IgD-negative memory B cell (primary cell): ENCODE measurements at regions not wholly inside any gene's neighbourhood (a gene's known extent, or its start where the extent isn't known, plus 50 kb on each side); places are given as distances from the start of the nearest gene placed in this dataset.

Source experiments
- H3K27ac Mint-ChIP-seq, 3 donors: one replicate each; pipeline ENCODE4 v1.8.0; 2020 to 2022; ENCODE audit warnings: mild to moderate bottlenecking in 3 of 3, mixed read lengths in 3 of 3, moderate library complexity in 1 of 3
- H3K27me3 Mint-ChIP-seq: one replicate; pipeline ENCODE4 v1.8.0; 2021; ENCODE audit warnings: mixed read lengths
- H3K36me3 Mint-ChIP-seq: one replicate; pipeline ENCODE4 v1.8.0; 2020; ENCODE audit warnings: mild to moderate bottlenecking, mixed read lengths
- H3K4me1 Mint-ChIP-seq, 3 donors: one replicate each; pipeline ENCODE4 v1.8.0; 2020 to 2022; ENCODE audit warnings: mixed read lengths in 3 of 3, mild to moderate bottlenecking in 1 of 3
- H3K4me3 Mint-ChIP-seq, 4 donors: one replicate each; pipeline ENCODE4 v1.8.0; 2020 to 2022; ENCODE audit warnings: mild to moderate bottlenecking in 4 of 4, mixed read lengths in 4 of 4, moderate library complexity in 3 of 4
- H3K9me3 Mint-ChIP-seq, 3 donors: one replicate each; pipeline ENCODE4 v1.8.0; 2020 to 2021; ENCODE audit warnings: mixed read lengths in 3 of 3, mild to moderate bottlenecking in 1 of 3

- Mint-ChIP-seq H3K27me3 (no peaks in the 10 kb centered on the region), H3K27ac (no peak overlapping the region), H3K4me3 (peak overlapping the region in 1 of 4 donors; percentile 55), H3K36me3 (peaks cover 2% of the 10 kb centered on the region), H3K9me3 (no peaks in the 10 kb centered on the region), H3K4me1 (peaks cover 11 to 22% (median 19%) of the 10 kb centered on the region in 3 donors)
Measured at GRCh38 chr3:111323019-111323418, 219.0 kb upstream of the CD96 start.

DNA sequence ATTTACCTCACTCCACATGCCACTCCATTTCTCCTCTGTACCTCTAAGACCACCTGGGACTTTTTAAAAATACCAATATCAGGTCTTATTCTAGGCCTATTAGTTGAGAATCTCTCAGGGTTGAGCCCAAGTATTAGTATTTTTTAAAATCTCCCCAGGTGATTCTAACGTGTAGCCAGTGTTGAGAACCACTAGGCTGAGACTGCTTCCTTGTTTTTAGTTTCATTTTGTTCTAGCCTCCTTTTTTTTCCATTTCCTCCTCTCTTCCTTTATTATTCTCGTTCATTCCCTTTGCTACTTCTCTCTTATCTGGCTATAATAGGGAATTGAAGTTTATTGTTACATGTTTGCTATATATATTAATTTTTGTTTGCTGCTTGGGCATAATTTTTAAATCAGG is 217.8 kb upstream of the CD96 start:
- Mint-ChIP-seq H3K36me3 (no peaks in the 10 kb centered on the region), H3K4me1 (peaks cover 11 to 22% (median 19%) of the 10 kb centered on the region in 3 donors), H3K27me3 (no peaks in the 10 kb centered on the region), H3K27ac (peak overlapping the region in 1 of 3 donors; percentile 42), H3K4me3 (peak overlapping the region in 2 of 4 donors; percentile 2 to 71), H3K9me3 (no peaks in the 10 kb centered on the region)

DNA sequence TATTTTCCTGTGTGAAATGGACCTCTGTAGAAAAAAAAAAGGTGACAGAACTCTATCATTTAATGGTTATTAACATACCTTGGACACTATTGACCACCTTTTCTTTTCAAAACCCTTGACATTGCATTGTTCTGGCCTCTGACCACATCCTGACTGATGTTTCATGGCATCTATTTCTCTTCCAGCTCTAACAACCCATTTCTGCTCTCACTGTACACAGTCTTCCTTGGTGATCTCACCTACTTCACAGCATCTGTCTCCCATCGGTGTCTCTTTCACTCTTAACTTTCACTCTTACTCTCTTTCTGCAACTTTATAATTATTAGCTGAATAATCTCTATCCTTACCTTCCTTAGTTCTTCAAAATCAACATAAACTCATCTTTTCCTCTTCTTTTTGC is 217.4 kb upstream of the CD96 start:
- Mint-ChIP-seq H3K4me1 (peaks cover 11 to 22% (median 19%) of the 10 kb centered on the region in 3 donors), H3K27ac (no peak overlapping the region), H3K36me3 (no peaks in the 10 kb centered on the region), H3K9me3 (no peaks in the 10 kb centered on the region), H3K27me3 (no peaks in the 10 kb centered on the region), H3K4me3 (peak overlapping the region in 2 of 4 donors; percentile 0 to 2)

DNA sequence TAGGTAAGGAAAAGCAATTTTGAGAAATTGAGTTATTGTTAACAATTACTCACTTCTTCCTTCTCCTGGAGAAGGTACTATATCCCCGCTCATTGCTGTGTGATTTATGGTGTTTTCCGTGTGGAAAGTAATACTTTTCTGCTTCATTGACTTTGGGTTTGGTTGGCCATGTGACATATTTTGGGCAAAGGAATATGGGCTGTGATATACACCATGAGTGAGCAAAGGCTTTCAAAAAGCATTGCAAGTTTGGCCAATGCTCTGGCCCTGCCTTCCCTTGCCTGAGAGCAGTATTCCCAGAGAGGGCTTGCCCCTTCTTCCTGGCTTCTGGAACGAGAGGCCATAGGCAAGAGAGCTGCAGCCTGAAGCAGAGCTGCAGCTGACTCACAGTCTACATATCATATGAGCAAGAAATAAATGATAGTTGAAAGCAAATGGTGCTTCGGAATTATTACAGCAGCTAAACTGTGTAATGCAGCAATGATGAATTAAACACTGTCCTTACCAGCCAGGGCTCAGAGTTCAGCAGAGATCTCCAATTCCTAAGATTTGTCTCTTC is 216.8 kb upstream of the CD96 start:
- Mint-ChIP-seq H3K27ac (no peak overlapping the region), H3K36me3 (no peaks in the 10 kb centered on the region), H3K9me3 (no peaks in the 10 kb centered on the region), H3K4me1 (peaks cover 11 to 22% (median 19%) of the 10 kb centered on the region in 3 donors), H3K4me3 (no peak overlapping the region), H3K27me3 (no peaks in the 10 kb centered on the region)

- Mint-ChIP-seq H3K9me3 (peaks cover 0 to 2% (median 0%) of the 10 kb centered on the region in 3 donors), H3K27ac (no peak overlapping the region), H3K36me3 (no peaks in the 10 kb centered on the region), H3K4me1 (peaks cover 11 to 22% (median 19%) of the 10 kb centered on the region in 3 donors), H3K4me3 (no peak overlapping the region), H3K27me3 (no peaks in the 10 kb centered on the region)
Measured at GRCh38 chr3:111326144-111326995, 215.6 kb upstream of the CD96 start.

GRCh38 chr3:111331306-111331705 is 210.7 kb upstream of the CD96 start:
- peaks cover 0 to under 1% (median 0%) of the 10 kb centered on the region in 3 donors for H3K4me1 Mint-ChIP-seq
- peaks cover 0 to 2% (median 0%) of the 10 kb centered on the region in 3 donors for H3K9me3 Mint-ChIP-seq
- peak overlapping the region in 1 of 3 donors; percentile 3 for H3K27ac Mint-ChIP-seq
- no peak overlapping the region for H3K4me3 Mint-ChIP-seq
- H3K36me3 Mint-ChIP-seq: peaks cover 2% of the 10 kb centered on the region
- H3K27me3 Mint-ChIP-seq: no peaks in the 10 kb centered on the region

DNA sequence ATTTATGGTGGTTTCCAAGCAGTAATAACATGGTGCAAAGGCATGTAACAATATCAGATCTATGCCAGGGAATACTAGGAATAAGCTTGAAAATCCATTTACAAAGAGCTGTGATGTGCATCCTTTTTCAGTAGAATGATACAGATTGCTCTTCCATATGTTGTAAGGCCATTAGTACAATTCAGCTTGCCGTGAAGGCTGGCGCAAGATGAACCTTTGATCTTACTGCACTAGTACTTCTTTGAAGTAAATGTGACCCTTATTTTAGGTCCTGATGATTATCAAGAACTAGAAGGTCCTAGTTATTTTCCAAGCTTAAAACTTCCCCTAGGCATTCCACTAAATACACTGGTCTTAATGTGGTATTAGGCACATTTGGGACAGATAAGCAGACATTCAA is 210.1 kb upstream of the CD96 start:
- Mint-ChIP-seq H3K4me1 (no peaks in the 10 kb centered on the region), H3K27ac (no peak overlapping the region), H3K9me3 (peaks cover 0 to 2% (median 0%) of the 10 kb centered on the region in 3 donors), H3K27me3 (no peaks in the 10 kb centered on the region), H3K4me3 (no peak overlapping the region), H3K36me3 (peaks cover 2% of the 10 kb centered on the region)

DNA sequence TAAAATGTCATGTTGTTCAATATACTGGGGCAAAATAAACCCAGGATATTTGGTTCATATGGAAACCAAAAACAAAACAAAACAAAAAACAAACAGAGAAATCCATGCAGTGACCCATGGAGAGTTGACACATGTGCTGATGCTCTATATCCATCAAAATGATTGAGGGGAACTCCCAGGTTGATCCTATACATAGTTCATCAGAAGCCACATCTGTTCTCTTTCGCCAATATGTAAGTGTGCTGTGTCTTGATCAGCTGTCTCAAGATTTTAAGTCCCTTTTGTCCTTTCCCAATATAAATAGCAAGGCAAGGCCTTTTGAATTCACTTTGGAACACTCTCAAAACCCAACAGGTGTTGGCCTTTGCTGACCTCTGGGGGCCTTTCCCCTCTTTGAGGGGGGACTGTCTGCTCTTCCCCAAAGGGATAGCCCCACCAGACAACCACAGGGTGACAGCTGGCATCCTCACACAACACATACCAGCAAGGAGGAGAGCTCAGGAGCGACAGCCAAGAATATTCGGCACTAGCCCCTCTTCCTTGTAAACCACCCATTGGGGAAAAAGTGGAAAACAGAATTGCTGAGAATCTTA is 209.4 kb upstream of the CD96 start:
- no peak overlapping the region for H3K4me3 Mint-ChIP-seq
- H3K4me1 Mint-ChIP-seq: no peaks in the 10 kb centered on the region
- H3K27ac Mint-ChIP-seq: no peak overlapping the region
- peaks cover 2% of the 10 kb centered on the region for H3K36me3 Mint-ChIP-seq
- H3K9me3 Mint-ChIP-seq: peaks cover 0 to 2% (median 0%) of the 10 kb centered on the region in 3 donors
- H3K27me3 Mint-ChIP-seq: no peaks in the 10 kb centered on the region

DNA sequence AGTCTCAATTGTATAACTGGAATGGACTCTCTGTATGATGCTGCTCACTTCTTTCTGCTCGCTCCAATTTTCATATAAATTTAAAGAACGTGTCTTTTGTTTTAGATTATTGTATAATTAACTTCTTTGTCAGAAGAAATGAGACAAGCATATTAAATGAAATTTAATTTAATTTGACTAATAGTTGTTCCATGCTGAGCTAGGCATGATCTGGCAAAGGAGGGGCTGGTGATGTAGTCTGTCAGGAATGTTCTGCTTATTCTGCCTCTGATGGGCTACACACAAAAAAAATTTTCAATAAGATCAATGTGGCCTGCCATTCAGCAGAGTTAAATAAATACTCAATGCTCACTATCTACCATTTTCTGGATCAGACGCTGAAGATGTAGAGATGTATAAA is 208.4 kb upstream of the CD96 start:
- no peak overlapping the region for H3K27ac Mint-ChIP-seq
- H3K27me3 Mint-ChIP-seq: no peaks in the 10 kb centered on the region
- H3K36me3 Mint-ChIP-seq: peaks cover 2% of the 10 kb centered on the region
- H3K9me3 Mint-ChIP-seq: peaks cover 0 to 2% (median 0%) of the 10 kb centered on the region in 3 donors
- peaks cover 0 to 5% (median 0%) of the 10 kb centered on the region in 3 donors for H3K4me1 Mint-ChIP-seq
- no peak overlapping the region for H3K4me3 Mint-ChIP-seq

DNA sequence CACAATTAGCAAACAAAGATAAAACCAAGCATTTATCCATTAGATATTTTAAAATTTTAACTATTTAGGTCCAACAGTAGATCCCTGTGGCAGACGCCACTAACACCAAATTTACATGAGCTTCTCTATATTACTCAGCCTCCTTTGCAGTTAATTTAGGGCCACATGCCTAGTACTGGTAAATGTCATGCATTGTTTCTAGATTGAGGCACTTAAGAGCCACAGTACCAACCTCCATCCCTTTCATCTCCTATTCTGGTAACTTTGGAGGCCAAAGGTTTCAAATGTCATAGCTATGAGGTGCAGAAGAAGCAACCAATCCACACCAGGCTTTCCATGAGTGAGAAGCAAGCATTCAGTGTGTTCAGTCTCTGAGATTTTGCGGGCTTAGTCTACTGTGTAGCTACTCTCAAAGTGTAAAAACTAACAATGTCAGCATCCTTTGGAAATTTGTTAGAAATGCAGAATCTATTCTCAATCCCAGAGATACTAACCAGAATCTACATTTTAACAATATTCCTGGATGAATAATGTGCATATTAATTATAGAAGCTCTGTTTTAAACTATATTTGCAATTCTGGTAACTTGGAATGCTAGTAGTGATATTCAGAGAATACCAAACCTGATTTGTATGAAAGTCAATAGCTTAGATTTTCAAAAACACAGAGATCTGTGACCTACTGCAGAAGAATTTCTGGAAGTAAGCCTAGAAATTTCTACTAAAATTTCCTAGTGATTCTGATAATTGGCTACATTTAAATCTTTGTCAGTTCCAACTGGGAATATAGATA is 206.3 kb upstream of the CD96 start:
- Mint-ChIP-seq H3K27ac (no peak overlapping the region), H3K4me1 (peaks cover 0 to 5% (median 0%) of the 10 kb centered on the region in 3 donors), H3K36me3 (peaks cover 2% of the 10 kb centered on the region), H3K27me3 (no peaks in the 10 kb centered on the region), H3K4me3 (no peak overlapping the region), H3K9me3 (peaks cover 0 to 3% (median 0%) of the 10 kb centered on the region in 3 donors)

DNA sequence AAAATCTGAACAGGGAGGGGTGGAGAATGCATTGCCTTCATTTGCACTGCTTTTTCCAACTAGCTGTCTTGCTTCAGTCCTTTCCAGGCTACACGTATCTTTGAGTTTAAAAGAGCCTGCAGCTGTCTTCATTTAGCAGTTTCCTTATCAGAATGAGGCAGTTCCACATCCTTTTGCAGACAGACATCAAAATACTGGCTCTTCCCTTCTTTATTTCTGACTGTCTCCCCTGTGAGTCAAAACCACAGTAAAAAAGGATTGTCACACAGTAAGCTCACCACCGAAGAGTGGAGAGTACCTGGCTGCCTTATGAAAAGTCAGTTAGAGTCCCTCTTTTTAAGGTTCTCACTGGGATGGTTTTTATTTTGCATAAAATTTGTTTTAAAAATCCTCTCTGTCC is 205.5 kb upstream of the CD96 start:
- peaks cover 0 to 5% (median 0%) of the 10 kb centered on the region in 3 donors for H3K4me1 Mint-ChIP-seq
- no peaks in the 10 kb centered on the region for H3K27me3 Mint-ChIP-seq
- no peak overlapping the region for H3K4me3 Mint-ChIP-seq
- H3K27ac Mint-ChIP-seq: peak overlapping the region in 1 of 3 donors; percentile 45
- H3K9me3 Mint-ChIP-seq: peaks cover 0 to 3% (median 2%) of the 10 kb centered on the region in 3 donors
- H3K36me3 Mint-ChIP-seq: peaks cover 2% of the 10 kb centered on the region

DNA sequence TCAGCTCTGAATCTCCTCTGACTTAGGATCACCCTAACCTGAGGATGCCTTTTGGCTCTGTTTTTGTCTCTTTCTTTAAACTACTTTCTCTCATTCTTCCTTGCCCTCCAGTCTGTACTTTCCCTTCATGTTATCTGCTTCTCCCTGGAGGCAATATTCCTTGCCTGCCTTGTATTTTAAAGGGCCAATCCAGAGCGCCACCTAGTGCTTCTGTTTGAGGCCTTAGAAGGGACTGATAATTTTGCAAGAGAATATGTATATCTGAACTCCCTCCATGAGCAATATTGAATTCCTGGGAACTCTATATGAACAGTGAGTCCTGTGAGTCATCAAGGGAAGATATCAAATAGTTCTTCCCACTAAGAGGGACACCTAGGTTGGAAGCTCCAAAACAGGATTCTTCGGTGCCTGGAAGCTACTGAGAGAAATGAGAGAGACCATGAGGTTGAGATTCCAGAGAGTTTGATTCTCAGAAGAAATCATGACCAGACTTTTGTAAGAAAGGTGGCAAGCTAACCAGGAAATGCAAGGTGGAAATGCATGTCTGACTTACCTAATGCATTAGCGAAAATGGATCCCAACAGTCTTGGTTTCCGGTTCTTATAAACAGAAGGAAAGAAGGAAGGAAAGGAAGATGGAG is 203.8 kb upstream of the CD96 start:
- H3K9me3 Mint-ChIP-seq: peaks cover 0 to 3% (median 2%) of the 10 kb centered on the region in 3 donors
- H3K27ac Mint-ChIP-seq: no peak overlapping the region
- no peaks in the 10 kb centered on the region for H3K27me3 Mint-ChIP-seq
- no peaks in the 10 kb centered on the region for H3K36me3 Mint-ChIP-seq
- peaks cover 0 to 5% (median 0%) of the 10 kb centered on the region in 3 donors for H3K4me1 Mint-ChIP-seq
- no peak overlapping the region for H3K4me3 Mint-ChIP-seq

DNA sequence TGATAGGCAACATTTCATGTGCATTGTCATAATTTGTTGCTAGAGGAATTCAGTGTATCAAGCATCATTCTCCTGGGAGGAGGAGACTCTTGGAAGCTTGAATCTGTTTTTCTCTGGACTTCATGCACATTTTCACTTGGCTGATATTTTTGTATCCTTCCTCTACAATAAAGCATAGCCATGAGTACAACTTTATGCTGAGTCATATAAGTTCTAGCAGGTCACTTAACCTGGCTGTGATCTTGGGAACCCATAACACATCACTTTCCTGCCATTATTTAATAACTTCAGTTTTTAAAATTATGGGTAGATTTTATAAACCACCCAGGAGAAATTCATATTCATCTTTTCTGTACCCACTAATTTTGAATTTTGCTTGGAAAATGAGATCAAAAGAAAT is 203.0 kb upstream of the CD96 start:
- Mint-ChIP-seq H3K27ac (no peak overlapping the region), H3K4me1 (peaks cover 0 to 5% (median 0%) of the 10 kb centered on the region in 3 donors), H3K36me3 (no peaks in the 10 kb centered on the region), H3K27me3 (no peaks in the 10 kb centered on the region), H3K4me3 (no peak overlapping the region), H3K9me3 (peaks cover 0 to 3% (median 2%) of the 10 kb centered on the region in 3 donors)

DNA sequence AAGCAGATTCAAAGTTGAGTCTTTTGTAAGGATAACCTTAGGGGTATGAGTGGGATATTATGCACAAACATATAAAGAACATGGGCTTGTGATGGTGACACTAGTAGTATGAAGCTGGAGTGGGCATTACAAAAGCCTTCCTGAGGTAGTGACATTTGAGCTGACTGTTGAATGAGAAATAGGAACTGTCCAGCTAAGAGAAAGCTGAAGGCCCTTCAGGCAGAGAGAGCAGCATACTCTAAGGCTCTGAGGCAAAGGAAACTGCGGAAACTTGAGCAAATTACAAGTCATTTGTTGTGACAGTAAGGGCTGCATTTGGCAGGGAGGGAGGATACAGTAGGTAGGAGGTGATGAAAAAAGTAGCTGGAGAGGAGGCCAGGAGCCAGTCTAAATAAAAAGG is 190.7 kb upstream of the CD96 start:
- Mint-ChIP-seq H3K4me1 (no peaks in the 10 kb centered on the region), H3K27me3 (peaks cover 3% of the 10 kb centered on the region), H3K4me3 (no peak overlapping the region), H3K9me3 (peaks cover 0 to 4% (median 2%) of the 10 kb centered on the region in 3 donors), H3K36me3 (no peaks in the 10 kb centered on the region), H3K27ac (no peak overlapping the region)
